ENCODE measurements at regions not wholly inside any gene's neighbourhood (a gene's known extent, or its start where the extent isn't known, plus 50 kb on each side); places are given as distances from the start of the nearest gene placed in this dataset.

DNA sequence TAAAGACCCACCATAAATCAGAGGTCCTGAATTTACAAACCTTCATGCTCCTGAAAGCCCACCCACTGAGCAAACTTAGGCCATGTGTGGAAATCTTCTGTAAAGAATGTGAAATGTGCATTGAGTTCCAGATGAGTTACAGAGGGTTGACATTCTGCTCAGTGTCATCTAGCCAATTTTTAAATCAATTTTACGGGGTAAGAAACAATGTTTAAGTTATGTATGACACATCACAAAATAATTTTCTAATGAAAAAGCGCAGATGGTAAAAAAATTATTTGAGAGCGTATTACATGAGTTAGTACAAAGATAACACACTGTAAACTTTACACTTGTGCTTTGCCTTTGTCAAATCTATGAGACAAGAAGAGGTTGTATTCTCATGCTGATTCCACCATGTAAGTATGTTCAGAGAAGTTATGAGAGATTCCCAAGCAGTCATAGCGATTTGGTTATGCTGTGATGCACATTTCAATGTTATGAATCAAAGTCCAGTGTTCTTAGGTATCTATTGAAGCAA, 446.3 kb downstream of the ADCYAP1 start:
- Mint-ChIP-seq H3K9me3 (peaks cover 3% of the 10 kb centered on the region), H3K27ac (no peak overlapping the region), H3K4me1 (peaks cover 13% of the 10 kb centered on the region), H3K27me3 (ENCODE audit: low read depth) (no peaks in the 10 kb centered on the region), H3K4me3 (no peak overlapping the region), H3K36me3 (ENCODE audit: low read depth) (no peaks in the 10 kb centered on the region)
- TF ChIP-seq, protein P1, sequence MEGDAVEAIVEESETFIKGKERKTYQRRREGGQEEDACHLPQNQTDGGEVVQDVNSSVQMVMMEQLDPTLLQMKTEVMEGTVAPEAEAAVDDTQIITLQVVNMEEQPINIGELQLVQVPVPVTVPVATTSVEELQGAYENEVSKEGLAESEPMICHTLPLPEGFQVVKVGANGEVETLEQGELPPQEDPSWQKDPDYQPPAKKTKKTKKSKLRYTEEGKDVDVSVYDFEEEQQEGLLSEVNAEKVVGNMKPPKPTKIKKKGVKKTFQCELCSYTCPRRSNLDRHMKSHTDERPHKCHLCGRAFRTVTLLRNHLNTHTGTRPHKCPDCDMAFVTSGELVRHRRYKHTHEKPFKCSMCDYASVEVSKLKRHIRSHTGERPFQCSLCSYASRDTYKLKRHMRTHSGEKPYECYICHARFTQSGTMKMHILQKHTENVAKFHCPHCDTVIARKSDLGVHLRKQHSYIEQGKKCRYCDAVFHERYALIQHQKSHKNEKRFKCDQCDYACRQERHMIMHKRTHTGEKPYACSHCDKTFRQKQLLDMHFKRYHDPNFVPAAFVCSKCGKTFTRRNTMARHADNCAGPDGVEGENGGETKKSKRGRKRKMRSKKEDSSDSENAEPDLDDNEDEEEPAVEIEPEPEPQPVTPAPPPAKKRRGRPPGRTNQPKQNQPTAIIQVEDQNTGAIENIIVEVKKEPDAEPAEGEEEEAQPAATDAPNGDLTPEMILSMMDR (IDR thresholded peaks at IDR 0.05; ENCODE audit: unreplicated experiment in 3 of 3), result no peak

DNA sequence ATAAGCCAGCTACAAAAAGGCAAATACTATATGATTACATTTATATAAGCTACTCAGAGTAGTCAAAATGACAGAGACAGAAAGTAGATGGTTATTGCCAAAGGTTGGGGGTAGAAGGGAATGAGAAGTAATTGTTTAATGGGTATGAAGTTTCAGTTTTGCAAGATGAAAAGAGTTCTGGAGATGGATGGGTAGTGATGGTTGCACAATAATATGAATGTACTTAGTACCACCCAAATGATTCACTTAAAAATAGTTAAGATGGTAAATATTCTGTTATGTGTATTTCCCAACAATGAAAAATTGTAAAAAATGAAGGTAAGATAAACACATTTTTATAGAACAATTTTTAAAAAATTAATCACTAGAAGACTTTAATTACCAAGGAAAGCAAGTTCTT, 448.4 kb downstream of the ADCYAP1 start:
- Mint-ChIP-seq H3K36me3 (ENCODE audit: low read depth) (no peaks in the 10 kb centered on the region), H3K4me3 (no peak overlapping the region), H3K27me3 (ENCODE audit: low read depth) (no peaks in the 10 kb centered on the region), H3K27ac (no peak overlapping the region), H3K4me1 (peaks cover 13% of the 10 kb centered on the region), H3K9me3 (peaks cover 3% of the 10 kb centered on the region)
- TF ChIP-seq, protein P1 (IDR thresholded peaks at IDR 0.05; ENCODE audit: unreplicated experiment in 3 of 3), result no peak

DNA sequence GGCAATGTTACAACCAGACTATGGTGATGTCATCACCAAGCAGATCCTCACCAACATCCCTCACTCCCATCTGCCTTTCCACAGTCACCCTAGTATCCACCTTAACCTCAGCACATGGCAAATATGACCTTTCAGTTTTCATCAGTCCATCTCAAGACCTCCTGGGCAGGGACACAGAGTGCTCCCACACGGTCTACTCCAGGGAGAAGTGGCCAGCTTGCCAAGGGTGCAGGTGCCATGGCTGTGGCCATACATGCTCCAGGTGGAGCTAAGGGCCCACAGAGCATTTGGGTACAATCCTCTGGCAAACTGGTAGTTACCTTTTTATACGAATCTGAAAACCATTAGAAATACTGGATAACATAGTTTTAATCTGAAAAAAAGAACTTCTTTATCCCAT, 453.1 kb downstream of the ADCYAP1 start:
- H3K4me1 Mint-ChIP-seq, result no peaks in the 10 kb centered on the region
- no peaks in the 10 kb centered on the region for H3K27me3 Mint-ChIP-seq (ENCODE audit: low read depth)
- peaks cover 3% of the 10 kb centered on the region for H3K9me3 Mint-ChIP-seq
- H3K27ac Mint-ChIP-seq, result no peak overlapping the region
- no peak overlapping the region for H3K4me3 Mint-ChIP-seq
- TF ChIP-seq, protein P1 (IDR thresholded peaks at IDR 0.05; ENCODE audit: unreplicated experiment in 3 of 3), result no peak
- H3K36me3 Mint-ChIP-seq (ENCODE audit: low read depth), result no peaks in the 10 kb centered on the region

DNA sequence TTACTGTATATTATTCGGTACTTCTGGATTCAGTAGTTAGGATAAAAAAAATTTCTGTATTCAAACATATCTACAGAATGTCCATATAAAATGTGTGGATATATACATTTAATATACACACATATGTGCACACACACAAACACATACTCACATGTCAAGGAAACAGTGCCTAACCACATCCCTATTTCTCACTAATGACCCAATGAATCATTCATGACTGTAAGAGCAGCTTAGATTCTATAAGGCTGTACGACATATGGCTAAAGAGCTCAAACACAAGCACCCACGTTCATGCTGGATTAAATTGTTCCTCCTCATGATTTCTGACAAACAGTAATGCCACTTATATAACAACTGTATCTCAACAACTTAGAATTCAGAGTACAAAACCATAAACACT, 457.3 kb downstream of the ADCYAP1 start:
- H3K9me3 Mint-ChIP-seq, result no peaks in the 10 kb centered on the region
- H3K36me3 Mint-ChIP-seq (ENCODE audit: low read depth), result no peaks in the 10 kb centered on the region
- H3K4me1 Mint-ChIP-seq, result no peaks in the 10 kb centered on the region
- TF ChIP-seq, protein P1 (IDR thresholded peaks at IDR 0.05; ENCODE audit: unreplicated experiment in 3 of 3), result no peak
- H3K4me3 Mint-ChIP-seq, result no peak overlapping the region
- H3K27ac Mint-ChIP-seq, result no peak overlapping the region
- H3K27me3 Mint-ChIP-seq (ENCODE audit: low read depth), result no peaks in the 10 kb centered on the region

DNA sequence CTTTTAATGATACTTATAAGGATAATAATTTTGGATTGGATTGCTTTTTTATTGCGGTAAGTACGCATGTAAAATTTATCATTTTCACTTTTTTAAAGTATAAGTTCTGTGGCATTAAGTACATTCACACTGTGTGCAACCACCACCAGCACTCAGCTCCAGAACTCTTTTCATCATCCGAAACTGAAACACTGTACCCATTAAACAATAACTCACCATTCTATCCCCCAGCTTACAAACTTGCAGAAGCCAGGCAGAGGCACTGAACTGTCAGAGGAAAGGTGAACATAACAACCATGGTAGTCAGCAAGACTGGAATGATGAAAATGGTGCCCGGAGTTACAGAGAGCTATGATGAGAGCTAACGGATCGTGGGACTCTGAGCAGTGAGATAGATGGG, 465.9 kb downstream of the ADCYAP1 start:
- H3K4me1 Mint-ChIP-seq, result no peaks in the 10 kb centered on the region
- no peaks in the 10 kb centered on the region for H3K9me3 Mint-ChIP-seq
- H3K36me3 Mint-ChIP-seq (ENCODE audit: low read depth), result no peaks in the 10 kb centered on the region
- no peak overlapping the region for H3K27ac Mint-ChIP-seq
- no peak overlapping the region for H3K4me3 Mint-ChIP-seq
- no peaks in the 10 kb centered on the region for H3K27me3 Mint-ChIP-seq (ENCODE audit: low read depth)
- TF ChIP-seq, protein P1 (IDR thresholded peaks at IDR 0.05; ENCODE audit: unreplicated experiment in 3 of 3), result no peak

DNA sequence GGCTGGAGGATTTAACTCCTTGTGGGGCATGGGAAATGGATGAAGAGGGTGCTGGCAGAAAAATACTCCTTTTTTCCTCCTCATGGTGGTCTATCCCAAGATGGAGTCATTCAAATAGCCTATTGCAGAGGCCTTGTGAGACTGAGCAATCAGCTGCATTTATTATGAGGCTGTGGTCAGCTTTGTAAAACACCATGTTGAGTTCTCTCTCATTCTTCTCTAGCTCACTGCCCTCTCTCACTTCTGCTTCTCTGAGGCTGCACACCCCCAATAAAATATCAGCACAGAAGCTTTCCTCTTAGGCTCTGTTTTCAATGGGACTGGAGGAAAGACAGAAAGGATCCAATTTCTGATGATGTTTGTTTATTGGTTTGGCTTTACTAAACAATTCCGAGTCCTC, 467.1 kb downstream of the ADCYAP1 start:
- Mint-ChIP-seq H3K4me3 (no peak overlapping the region), H3K27ac (no peak overlapping the region), H3K9me3 (no peaks in the 10 kb centered on the region), H3K27me3 (ENCODE audit: low read depth) (no peaks in the 10 kb centered on the region), H3K36me3 (ENCODE audit: low read depth) (no peaks in the 10 kb centered on the region), H3K4me1 (no peaks in the 10 kb centered on the region)
- TF ChIP-seq, protein P1 (IDR thresholded peaks at IDR 0.05; ENCODE audit: unreplicated experiment in 3 of 3), result no peak

Data from nephron (organoid).